Neural progenitor cell (in vitro differentiated cells): ENCODE measurements at regions not wholly inside any gene's neighbourhood (a gene's known extent, or its start where the extent isn't known, plus 50 kb on each side); places are given as distances from the start of the nearest gene placed in this dataset.

Experiments used
- CTCF ChIP-seq: fragments of 200-600 bp; sonication (generic); IDR thresholded peaks from 2 replicates; pipeline ENCODE4 v1.5.1; 2017; ENCODE audit warnings: antibody characterized with exemption, mild to moderate bottlenecking
- EZH2 ChIP-seq: fragments of 200-600 bp; sonication (generic); IDR thresholded peaks from 2 replicates; pipeline ENCODE4 v1.6.1; 2017; ENCODE audit warnings: antibody characterized with exemption, mild to moderate bottlenecking, moderate library complexity

- TF ChIP-seq CTCF (no peak), EZH2 (no peak)
These were observed 2613.9 kb upstream of the PCDH20 start for GRCh38 chr13:64029343-64030093.
